22Rv1 (cell line): ENCODE measurements at regions not wholly inside any gene's neighbourhood (a gene's known extent, or its start where the extent isn't known, plus 50 kb on each side); places are given as distances from the start of the nearest gene placed in this dataset.

Experiments
- CTCF ChIP-seq: fragments of 450-650 bp; IDR thresholded peaks from 2 replicates; pipeline ENCODE4 v1.5.1; 2017; ENCODE audit warnings: mild to moderate bottlenecking
- ZFX ChIP-seq: fragments of 450-650 bp; IDR thresholded peaks from 2 replicates; pipeline ENCODE4 v1.6.1; 2017; ENCODE audit warnings: antibody characterized with exemption, borderline replicate concordance

GRCh38 chr21:32172106-32172505 lies 106.7 kb downstream of the MIS18A start:
- no peak for TF ChIP-seq CTCF
- TF ChIP-seq ZFX: no peak
